A549 (cell line): ENCODE measurements at regions not wholly inside any gene's neighbourhood (a gene's known extent, or its start where the extent isn't known, plus 50 kb on each side); places are given as distances from the start of the nearest gene placed in this dataset.

Source experiments
- ATAC-seq, 2 experiments: fragments of 200-7000 bp in 1 of 2; fragments of >200 bp in 1 of 2; cut with Nextera tagmentation in 1 of 2; cut with Tn5 transposase in 1 of 2; 3 replicates each; pipeline versions ENCODE4 v1.8.0 to v1.9.1; 2018 to 2020; ENCODE audit warnings: mild to moderate bottlenecking in 1 of 2, moderate library complexity in 1 of 2
- CTCF ChIA-PET: fragments of 300-600 bp; sonication (Branson Sonifier 250); formaldehyde crosslinking; extraction: SDS; loops from one replicate; lab custom pipeline; 2021; ENCODE audit warnings: antibody characterized with exemption, inconsistent platforms; lab: Yijun Ruan, JAX
- POLR2A ChIA-PET: fragments of 350-600 bp; formaldehyde crosslinking; extraction: SDS; loops from one replicate; lab custom pipeline; 2021; ENCODE audit warnings: antibody characterized with exemption, inconsistent platforms; lab: Yijun Ruan, JAX
- DNase-seq, 2 experiments: peaks; one replicate each; pipeline versions ENCODE4 v3.0.0 to v3.0.0-alpha.2; 2011 to 2016; ENCODE audit warnings: low read depth in 1 of 2, low spot score in 1 of 2
- FAIRE-seq: peaks from 2 replicates; lab custom pipeline; 2011; peaks lifted over from hg19 to GRCh38; lab: Jason Lieb, UNC
- H3K27ac ChIP-seq, 2 experiments: fragments of >200 bp; sonication (Bioruptor Twin); formaldehyde crosslinking; 3 replicates each; pipeline ENCODE4 v1.5.1; 2016 to 2017
- H3K4me1 ChIP-seq: fragments of >200 bp; sonication (Bioruptor Twin); formaldehyde crosslinking; 3 replicates; pipeline ENCODE4 v1.6.1; 2016
- H3K4me2 ChIP-seq: fragments of >200 bp; sonication (Bioruptor Twin); formaldehyde crosslinking; 3 replicates; pipeline ENCODE4 v1.6.1; 2016
- H3K4me3 ChIP-seq: fragments of >200 bp; sonication (Bioruptor Twin); formaldehyde crosslinking; 3 replicates; pipeline ENCODE4 v1.5.1; 2016
- H3K9me3 ChIP-seq: fragments of >200 bp; sonication (Bioruptor Twin); formaldehyde crosslinking; 3 replicates; pipeline ENCODE4 v1.6.1; 2016
- BHLHE40 ChIP-seq: IDR thresholded peaks from 2 replicates; pipeline ENCODE4 v1.6.1; 2012; ENCODE audit warnings: low read depth, low read length, inconsistent platforms
- CBX8 ChIP-seq: fragments of 200-600 bp; sonication (generic); IDR thresholded peaks from 2 replicates; pipeline ENCODE4 v1.6.1; 2016
- CHD4 ChIP-seq: fragments of 200-600 bp; sonication (generic); IDR thresholded peaks from 2 replicates; pipeline ENCODE4 v1.6.1; 2016; ENCODE audit warnings: antibody characterized with exemption, mild to moderate bottlenecking, borderline replicate concordance
- CTCF ChIP-seq: fragments of >200 bp; sonication (Bioruptor Twin); formaldehyde crosslinking; IDR thresholded peaks from 3 replicates; pipeline ENCODE4 v1.5.1; 2016
- EHF ChIP-seq: fragments of 250-450 bp; sonication (Bioruptor Pico); IDR thresholded peaks from 2 replicates; pipeline ENCODE4 v1.5.0; 2020; ENCODE audit warnings: mild to moderate bottlenecking
- EHMT2 ChIP-seq: fragments of 200-600 bp; sonication (generic); IDR thresholded peaks from 2 replicates; pipeline ENCODE4 v1.6.1; 2016; ENCODE audit warnings: antibody characterized with exemption, low read depth, mild to moderate bottlenecking, moderate library complexity
- ELK1 ChIP-seq: fragments of 150-350 bp; IDR thresholded peaks from 2 replicates; pipeline ENCODE4 v1.6.1; 2014; ENCODE audit warnings: low read depth, mild to moderate bottlenecking, low read length
- FOSL2 ChIP-seq, 2 experiments: fragments of 450-650 bp in 1 of 2; fragments of >200 bp in 1 of 2; sonication (Bioruptor Twin) in 1 of 2; formaldehyde crosslinking; IDR thresholded peaks; 2 replicates each; pipeline versions ENCODE4 v1.5.0 to v1.6.1; 2016 to 2020; ENCODE audit warnings: mild to moderate bottlenecking in 1 of 2, moderate library complexity in 1 of 2
- FOXS1 ChIP-seq: fragments of 250-450 bp; sonication (Bioruptor Pico); IDR thresholded peaks from 2 replicates; pipeline ENCODE4 v1.5.0; 2020; ENCODE audit warnings: mild to moderate bottlenecking, moderate library complexity
- GATA3 ChIP-seq: IDR thresholded peaks from 2 replicates; pipeline ENCODE4 v1.6.1; 2012; ENCODE audit warnings: borderline replicate concordance
- HMGXB4 ChIP-seq: fragments of 250-450 bp; sonication (Bioruptor Pico); IDR thresholded peaks from 2 replicates; pipeline ENCODE4 v1.5.0; 2021; ENCODE audit warnings: mild to moderate bottlenecking, moderate library complexity, borderline replicate concordance
- HOXB5 ChIP-seq: fragments of 250-450 bp; sonication (Bioruptor Pico); IDR thresholded peaks from 2 replicates; pipeline ENCODE4 v1.5.0; 2020; ENCODE audit warnings: mild to moderate bottlenecking, moderate library complexity
- JUN ChIP-seq, 2 experiments: fragments of >200 bp; sonication (Bioruptor Twin); formaldehyde crosslinking; IDR thresholded peaks; 2 replicates in 1 of 2; 3 replicates in 1 of 2; pipeline ENCODE4 v1.6.1; 2016 to 2017
- KDM1A ChIP-seq: fragments of 200-600 bp; sonication (generic); IDR thresholded peaks from 2 replicates; pipeline ENCODE4 v1.6.1; 2016; ENCODE audit warnings: low read depth, mild to moderate bottlenecking
- MAFK ChIP-seq: fragments of 450-650 bp; IDR thresholded peaks from 2 replicates; pipeline ENCODE4 v1.6.1; 2014; ENCODE audit not compliant: partially characterized antibody
- NFE2L2 ChIP-seq: fragments of 150-350 bp; conservative IDR thresholded peaks from 2 replicates; pipeline ENCODE4 v1.6.1; 2014; ENCODE audit warnings: low read length
- NPAS2 ChIP-seq: fragments of 250-450 bp; sonication (Bioruptor Pico); IDR thresholded peaks from 2 replicates; pipeline ENCODE4 v1.8.0; 2022; ENCODE audit warnings: mild to moderate bottlenecking, moderate library complexity, borderline replicate concordance
- RAD21 ChIP-seq, 2 experiments: fragments of >200 bp in 1 of 2; sonication (Bioruptor Twin) in 1 of 2; formaldehyde crosslinking in 1 of 2; IDR thresholded peaks in 1 of 2; conservative IDR thresholded peaks in 1 of 2; 2 replicates in 1 of 2; 3 replicates in 1 of 2; pipeline ENCODE4 v1.6.1; 2012 to 2018; ENCODE audit warnings: inconsistent platforms in 1 of 2
- RCOR1 ChIP-seq: fragments of 150-350 bp; IDR thresholded peaks from 2 replicates; pipeline ENCODE4 v1.6.1; 2014; ENCODE audit warnings: antibody characterized with exemption, low read length, low read depth
- REST ChIP-seq: fragments of 200-600 bp; sonication (generic); IDR thresholded peaks from 2 replicates; pipeline ENCODE4 v1.6.1; 2016; ENCODE audit warnings: antibody characterized with exemption, mild to moderate bottlenecking, moderate library complexity
- SMC3 ChIP-seq: fragments of >200 bp; sonication (Bioruptor Twin); formaldehyde crosslinking; IDR thresholded peaks from 3 replicates; pipeline ENCODE4 v1.6.1; 2018; ENCODE audit warnings: inconsistent platforms
- ZNF302 ChIP-seq: fragments of 250-450 bp; sonication (Bioruptor Pico); IDR thresholded peaks from 2 replicates; pipeline ENCODE4 v1.9.0; 2021; ENCODE audit warnings: inconsistent platforms, mild to moderate bottlenecking, moderate library complexity
- WGBS: methylation state at CpG from one replicate; pipeline ENCODE4 v1.1.6; 2017; ENCODE audit errors: missing lambda C conversion rate; 5-methylcytosine and 5-hydroxymethylcytosine counted together

- H3K4me1 ChIP-seq: no peaks in the 10 kb centered on the region
- no peak for DNase-seq
- FAIRE-seq: peak; percentile 91
- POLR2A ChIA-PET: no interaction called here
- 0% methylated on average over 1 of the region's 1 CpG for WGBS
- no peak overlapping the region for H3K27ac ChIP-seq
- no peak overlapping the region for H3K4me2 ChIP-seq
- H3K4me3 ChIP-seq: no peak overlapping the region
- H3K9me3 ChIP-seq: no peaks in the 10 kb centered on the region
- no peak for TF ChIP-seq CBX8
- TF ChIP-seq CTCF: no peak
- no peak for TF ChIP-seq FOSL2 (IDR thresholded peaks at IDR 0.05)
- TF ChIP-seq FOSL2 (CRISPR knock-in tag; IDR thresholded peaks at IDR 0.05): no peak
- TF ChIP-seq ELK1: no peak
- no peak for TF ChIP-seq KDM1A
- TF ChIP-seq FOXS1: no peak
- TF ChIP-seq SMC3: no peak
- TF ChIP-seq RAD21 (conservative IDR thresholded peaks at IDR 0.05 in 1 of 2, IDR thresholded peaks at IDR 0.05 in 1 of 2): no peak
- no peak for TF ChIP-seq HOXB5 (CRISPR knock-in tag)
- no peak for ATAC-seq
- CTCF ChIA-PET: no interaction called here
Measured at GRCh38 chrX:42900947-42901346, 123.0 kb upstream of the PPP1R2C start.

- ChIA-PET CTCF (no interaction called here), POLR2A (no interaction called here)
- TF ChIP-seq EHF (CRISPR knock-in tag): no peak
- TF ChIP-seq EHMT2: no peak
- no peak for TF ChIP-seq BHLHE40
- no peak for TF ChIP-seq JUN (IDR thresholded peaks at IDR 0.05)
- peak; percentile 47 for TF ChIP-seq MAFK
- Histone ChIP-seq H3K4me3 (no peak overlapping the region), H3K4me2 (no peak overlapping the region), H3K27ac (no peak overlapping the region), H3K4me1 (no peaks in the 10 kb centered on the region), H3K9me3 (no peaks in the 10 kb centered on the region)
- ATAC-seq (no peak), DNase-seq (no peak), FAIRE-seq (no peak)
Measured at GRCh38 chrX:42902513-42902912, 124.5 kb upstream of the PPP1R2C start.

- WGBS: 20% methylated on average over 1 of the region's 3 CpGs
- DNase-seq (no peak), ATAC-seq (no peak), FAIRE-seq (no peak)
- Histone ChIP-seq H3K4me2 (no peak overlapping the region), H3K9me3 (no peaks in the 10 kb centered on the region), H3K4me1 (no peaks in the 10 kb centered on the region), H3K27ac (no peak overlapping the region), H3K4me3 (no peak overlapping the region)
- POLR2A ChIA-PET: no interaction called here
- no peak for TF ChIP-seq HOXB5 (CRISPR knock-in tag)
- no peak for TF ChIP-seq RCOR1
- TF ChIP-seq NFE2L2: no peak
- no peak for TF ChIP-seq EHMT2
- TF ChIP-seq REST: no peak
- no peak for TF ChIP-seq CHD4
- no peak for TF ChIP-seq HMGXB4 (CRISPR knock-in tag)
- TF ChIP-seq ZNF302 (CRISPR knock-in tag): no peak
- no peak for TF ChIP-seq FOXS1
- TF ChIP-seq NPAS2 (CRISPR knock-in tag): no peak
- no peak for TF ChIP-seq CTCF
- no peak for TF ChIP-seq GATA3
- CTCF ChIA-PET: no interaction called here
Measured at GRCh38 chrX:42920752-42921151, 142.8 kb upstream of the PPP1R2C start.
